Stomach (tissue), 8 donors: ENCODE measurements at regions not wholly inside any gene's neighbourhood (a gene's known extent, or its start where the extent isn't known, plus 50 kb on each side); places are given as distances from the start of the nearest gene placed in this dataset.

Experiments
- DNase-seq, 2 donors: peaks; one replicate each; pipeline versions ENCODE4 v3.0.0 to v3.0.0-alpha.2; 2013 to 2019
- H3K27ac ChIP-seq, 5 donors: fragments of 200-600 bp in 4 of 5; sonication (generic) in 4 of 5; one replicate each; pipeline ENCODE4 v1.5.1; 2013 to 2019; ENCODE audit warnings: mild to moderate bottlenecking in 1 of 5, moderate library complexity in 1 of 5
- H3K27me3 ChIP-seq, 3 donors: fragments of 200-600 bp; sonication (generic); one replicate each; pipeline ENCODE4 v1.5.1; 2017 to 2019; ENCODE audit warnings: mixed run types in 1 of 3
- H3K36me3 ChIP-seq, 4 donors: fragments of 200-600 bp; sonication (generic); 1 replicate in 3 of 4; 2 replicates in 1 of 4; pipeline ENCODE4 v1.5.1; 2016 to 2019
- H3K4me1 ChIP-seq, 4 donors: fragments of 200-600 bp; sonication (generic); one replicate each; pipeline ENCODE4 v1.5.1; 2016 to 2019
- H3K4me3 ChIP-seq, 4 donors: fragments of 200-600 bp; sonication (generic) in 3 of 4; one replicate each; pipeline ENCODE4 v1.5.1; 2016 to 2019; ENCODE audit warnings: mild to moderate bottlenecking in 1 of 4
- H3K9me3 ChIP-seq, 4 donors: fragments of 200-600 bp; sonication (generic); one replicate each; pipeline ENCODE4 v1.5.1; 2016 to 2019
- CTCF ChIP-seq, 7 experiments: fragments of 450-650 bp in 4 of 7; fragments of 200-600 bp in 3 of 7; sonication (generic) in 3 of 7; IDR thresholded peaks; one replicate each; pipeline ENCODE4 v1.5.1; 2016 to 2019; ENCODE audit warnings: antibody characterized with exemption in 7 of 7, control low read depth in 2 of 7, mild to moderate bottlenecking in 1 of 7
- EP300 ChIP-seq: sonication (generic); formaldehyde crosslinking; IDR thresholded peaks from one replicate; pipeline ENCODE4 v1.6.1; 2017; ENCODE audit warnings: antibody characterized with exemption
- POLR2A ChIP-seq, 4 donors: fragments of 450-650 bp; IDR thresholded peaks; one replicate each; pipeline ENCODE4 v1.6.1; 2016; ENCODE audit warnings: antibody characterized with exemption in 4 of 4, control low read depth in 2 of 4, mild to moderate bottlenecking in 1 of 4, moderate library complexity in 1 of 4
- POLR2AphosphoS5 ChIP-seq, 3 donors: sonication (generic); formaldehyde crosslinking; IDR thresholded peaks; one replicate each; pipeline ENCODE4 v1.6.1; 2016; ENCODE audit warnings: antibody characterized with exemption in 3 of 3
- WGBS, 5 donors: extraction: QIAGEN DNeasy Blood & Tissue Kit in 3 of 5; methylation state at CpG; one replicate each; pipeline versions ENCODE4 v1.1.5 to v1.1.7; 2013 to 2018; 5-methylcytosine and 5-hydroxymethylcytosine counted together
- intact Hi-C: fragments of 100-400 bp; cut with DNase I; formaldehyde crosslinking; loops from one replicate; pipeline ENCODE4 v1.15.1; 2023; ENCODE audit warnings: low total_unique reads
- donor health status: healthy with polysubstance abuse.
- donor health status: Bipolar disorder and iron deficiency.
- donor health status: healthy.

- Histone ChIP-seq H3K9me3 (no peaks in the 10 kb centered on the region), H3K4me3 (no peak overlapping the region), H3K27ac (no peak overlapping the region), H3K36me3 (no peaks in the 10 kb centered on the region), H3K4me1 (no peaks in the 10 kb centered on the region), H3K27me3 (no peaks in the 10 kb centered on the region)
- 91 to 97% (median 95%) methylated on average over 10 of the region's 10 CpGs for WGBS, 5 donors
- intact Hi-C loops = no loop called here
- TF ChIP-seq EP300 (no peak), POLR2A (IDR thresholded peaks at IDR 0.05) (no peak), POLR2AphosphoS5 (IDR thresholded peaks at IDR 0.05) (no peak), CTCF (IDR thresholded peaks at IDR 0.05) (no peak)
- no peak for DNase-seq
These were observed 600.5 kb downstream of the SLC16A7 start for GRCh38 chr12:60196366-60196765.

GRCh38 chr12:60197589-60197988 lies 601.8 kb downstream of the SLC16A7 start:
- Histone ChIP-seq H3K36me3 (no peaks in the 10 kb centered on the region), H3K27me3 (no peaks in the 10 kb centered on the region), H3K4me3 (no peak overlapping the region), H3K27ac (no peak overlapping the region), H3K9me3 (no peaks in the 10 kb centered on the region), H3K4me1 (no peaks in the 10 kb centered on the region)
- DNase-seq = no peak
- TF ChIP-seq POLR2AphosphoS5 (IDR thresholded peaks at IDR 0.05) (no peak), CTCF (IDR thresholded peaks at IDR 0.05) (no peak), POLR2A (IDR thresholded peaks at IDR 0.05) (no peak), EP300 (no peak)
- 70 to 80% (median 77%) methylated on average over 2 of the region's 2 CpGs for WGBS, 5 donors
- intact Hi-C loops = no loop called here

GRCh38 chr12:60201891-60202290 lies 606.1 kb downstream of the SLC16A7 start:
- Histone ChIP-seq H3K4me3 (no peak overlapping the region), H3K27ac (no peak overlapping the region), H3K9me3 (no peaks in the 10 kb centered on the region), H3K4me1 (no peaks in the 10 kb centered on the region), H3K36me3 (no peaks in the 10 kb centered on the region), H3K27me3 (no peaks in the 10 kb centered on the region)
- intact Hi-C loops = no loop called here
- DNase-seq = no peak
- no peak for TF ChIP-seq EP300
- no peak for TF ChIP-seq POLR2AphosphoS5 (IDR thresholded peaks at IDR 0.05)
- no peak for TF ChIP-seq CTCF (IDR thresholded peaks at IDR 0.05)
- no peak for TF ChIP-seq POLR2A (IDR thresholded peaks at IDR 0.05)
- 58 to 70% (median 64%) methylated on average over 4 of the region's 4 CpGs for WGBS, 5 donors

- H3K36me3 ChIP-seq = no peaks in the 10 kb centered on the region
- H3K4me3 ChIP-seq = no peak overlapping the region
- H3K9me3 ChIP-seq = no peaks in the 10 kb centered on the region
- H3K27ac ChIP-seq = no peak overlapping the region
- no peaks in the 10 kb centered on the region for H3K27me3 ChIP-seq
- WGBS, 5 donors = 80 to 95% (median 87%) methylated on average over 1 of the region's 1 CpG
- peak in 1 of 2 donors; percentile 3 for DNase-seq
- no peaks in the 10 kb centered on the region for H3K4me1 ChIP-seq
- intact Hi-C loops = no loop called here
- TF ChIP-seq POLR2A (IDR thresholded peaks at IDR 0.05) (no peak), CTCF (IDR thresholded peaks at IDR 0.05) (no peak), EP300 (no peak), POLR2AphosphoS5 (IDR thresholded peaks at IDR 0.05) (no peak)
These were observed 609.7 kb downstream of the SLC16A7 start for GRCh38 chr12:60205500-60205899.
